Right lobe of liver (tissue), 4 donors: ENCODE measurements at regions not wholly inside any gene's neighbourhood (a gene's known extent, or its start where the extent isn't known, plus 50 kb on each side); places are given as distances from the start of the nearest gene placed in this dataset.

Experiments
- POLR2A ChIP-seq: fragments of 450-650 bp; IDR thresholded peaks from one replicate; pipeline ENCODE4 v1.6.1; 2017; ENCODE audit warnings: antibody characterized with exemption, mild to moderate bottlenecking
- TF ChIP-seq, protein P1 (sequence below), 4 donors: fragments of 200-600 bp in 3 of 4; fragments of 450-650 bp in 1 of 4; IDR thresholded peaks; one replicate each; pipeline versions ENCODE4 v1.5.1 to v1.8.0; 2016 to 2022; ENCODE audit warnings: antibody characterized with exemption in 4 of 4, mild to moderate bottlenecking in 2 of 4
- donor health status: DM: no; HTN: no; CAD: no.
- donor health status: DM: no; HTN: no; CAD: no.
- donor health status: DM: no; HTN: yes; CAD: no.

DNA sequence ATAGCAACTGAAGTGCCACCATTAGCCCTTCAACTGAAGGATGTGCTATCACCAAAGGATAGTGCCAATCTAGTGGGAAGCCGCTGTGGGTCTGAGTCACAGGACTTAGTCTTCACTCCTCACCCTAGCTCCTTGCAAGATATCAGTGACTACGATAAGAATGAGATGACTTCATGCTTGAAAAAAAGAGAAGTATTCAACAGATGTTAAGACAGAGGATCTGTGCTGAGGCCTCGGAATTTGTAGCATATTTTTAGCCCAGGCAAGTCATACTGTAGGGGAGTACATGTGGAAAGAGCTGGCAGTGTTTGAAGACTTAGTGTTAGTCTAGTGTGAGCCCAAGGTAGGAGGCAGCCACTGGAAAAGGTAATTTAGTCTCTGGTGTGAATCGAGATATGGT, 270.7 kb upstream of the LRTM1 start:
- TF ChIP-seq, protein P1, sequence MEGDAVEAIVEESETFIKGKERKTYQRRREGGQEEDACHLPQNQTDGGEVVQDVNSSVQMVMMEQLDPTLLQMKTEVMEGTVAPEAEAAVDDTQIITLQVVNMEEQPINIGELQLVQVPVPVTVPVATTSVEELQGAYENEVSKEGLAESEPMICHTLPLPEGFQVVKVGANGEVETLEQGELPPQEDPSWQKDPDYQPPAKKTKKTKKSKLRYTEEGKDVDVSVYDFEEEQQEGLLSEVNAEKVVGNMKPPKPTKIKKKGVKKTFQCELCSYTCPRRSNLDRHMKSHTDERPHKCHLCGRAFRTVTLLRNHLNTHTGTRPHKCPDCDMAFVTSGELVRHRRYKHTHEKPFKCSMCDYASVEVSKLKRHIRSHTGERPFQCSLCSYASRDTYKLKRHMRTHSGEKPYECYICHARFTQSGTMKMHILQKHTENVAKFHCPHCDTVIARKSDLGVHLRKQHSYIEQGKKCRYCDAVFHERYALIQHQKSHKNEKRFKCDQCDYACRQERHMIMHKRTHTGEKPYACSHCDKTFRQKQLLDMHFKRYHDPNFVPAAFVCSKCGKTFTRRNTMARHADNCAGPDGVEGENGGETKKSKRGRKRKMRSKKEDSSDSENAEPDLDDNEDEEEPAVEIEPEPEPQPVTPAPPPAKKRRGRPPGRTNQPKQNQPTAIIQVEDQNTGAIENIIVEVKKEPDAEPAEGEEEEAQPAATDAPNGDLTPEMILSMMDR (IDR thresholded peaks at IDR 0.05): no peak
- TF ChIP-seq POLR2A: no peak
